Neural progenitor cell (in vitro differentiated cells): ENCODE measurements at regions not wholly inside any gene's neighbourhood (a gene's known extent, or its start where the extent isn't known, plus 50 kb on each side); places are given as distances from the start of the nearest gene placed in this dataset.

Experiments used
- DNase-seq: peaks from one replicate; pipeline ENCODE4 v3.0.0-alpha.2; 2016; ENCODE audit warnings: low spot score
- H2AFZ ChIP-seq: fragments of 200-600 bp; sonication (generic); replicated peaks from 2 replicates; pipeline ENCODE4 v1.6.1; 2016; ENCODE audit warnings: antibody characterized with exemption
- H3F3A ChIP-seq: fragments of 200-600 bp; sonication (generic); 2 replicates; pipeline ENCODE4 v1.6.1; 2016; ENCODE audit warnings: antibody characterized with exemption, low read depth
- H3K27ac ChIP-seq: fragments of 200-600 bp; sonication (generic); 2 replicates; pipeline ENCODE4 v1.5.1; 2016; ENCODE audit warnings: mild to moderate bottlenecking
- H3K27me3 ChIP-seq: fragments of 200-600 bp; sonication (generic); 2 replicates; pipeline ENCODE4 v1.6.1; 2016; ENCODE audit warnings: mild to moderate bottlenecking, moderate library complexity
- H3K36me3 ChIP-seq: fragments of 200-600 bp; sonication (generic); 2 replicates; pipeline ENCODE4 v1.5.1; 2016
- H3K4me1 ChIP-seq: fragments of 200-600 bp; sonication (generic); 2 replicates; pipeline ENCODE4 v1.6.1; 2016; ENCODE audit warnings: mixed run types
- H3K4me2 ChIP-seq: fragments of 200-600 bp; sonication (generic); 2 replicates; pipeline ENCODE4 v1.6.1; 2016
- H3K4me3 ChIP-seq: fragments of 200-600 bp; sonication (generic); 2 replicates; pipeline ENCODE4 v1.5.1; 2016
- H3K79me2 ChIP-seq: fragments of 200-600 bp; sonication (generic); 2 replicates; pipeline ENCODE4 v1.6.1; 2016; ENCODE audit warnings: low read depth
- H3K9ac ChIP-seq: fragments of 200-600 bp; sonication (generic); 2 replicates; pipeline ENCODE4 v1.6.1; 2016
- H3K9me3 ChIP-seq: fragments of 200-600 bp; sonication (generic); 2 replicates; pipeline ENCODE4 v1.5.1; 2016; ENCODE audit warnings: low read depth
- H4K20me1 ChIP-seq: fragments of 200-600 bp; sonication (generic); 2 replicates; pipeline ENCODE4 v1.6.1; 2016; ENCODE audit warnings: low read depth
- H3K27ac Mint-ChIP-seq: 3 replicates; pipeline ENCODE4 v1.8.0; 2021; ENCODE audit warnings: mixed read lengths
- H3K27me3 Mint-ChIP-seq: 2 replicates; pipeline ENCODE4 v1.8.0; 2022; ENCODE audit warnings: low read depth, mild to moderate bottlenecking, inconsistent platforms, moderate library complexity, mixed read lengths; ENCODE audit not compliant: insufficient read depth
- H3K36me3 Mint-ChIP-seq: 3 replicates; pipeline ENCODE4 v1.8.0; 2021; ENCODE audit warnings: mixed read lengths
- H3K4me1 Mint-ChIP-seq: 3 replicates; pipeline ENCODE4 v1.8.0; 2021; ENCODE audit warnings: mixed read lengths
- H3K4me3 Mint-ChIP-seq: 3 replicates; pipeline ENCODE4 v1.8.0; 2021; ENCODE audit warnings: mild to moderate bottlenecking, moderate library complexity, mixed read lengths
- H3K9me3 Mint-ChIP-seq: 3 replicates; pipeline ENCODE4 v1.8.0; 2020; ENCODE audit warnings: mixed read lengths
- EZH2 ChIP-seq: fragments of 200-600 bp; sonication (generic); IDR thresholded peaks from 2 replicates; pipeline ENCODE4 v1.6.1; 2017; ENCODE audit warnings: antibody characterized with exemption, mild to moderate bottlenecking, moderate library complexity
- EZH2phosphoT487 ChIP-seq: fragments of 200-600 bp; sonication (generic); IDR thresholded peaks from 2 replicates; pipeline ENCODE4 v1.6.1; 2017; ENCODE audit warnings: antibody characterized with exemption
- TF ChIP-seq, protein P1 (sequence below): fragments of 200-600 bp; sonication (generic); IDR thresholded peaks from 2 replicates; pipeline ENCODE4 v1.5.1; 2017; ENCODE audit warnings: antibody characterized with exemption, mild to moderate bottlenecking

DNA sequence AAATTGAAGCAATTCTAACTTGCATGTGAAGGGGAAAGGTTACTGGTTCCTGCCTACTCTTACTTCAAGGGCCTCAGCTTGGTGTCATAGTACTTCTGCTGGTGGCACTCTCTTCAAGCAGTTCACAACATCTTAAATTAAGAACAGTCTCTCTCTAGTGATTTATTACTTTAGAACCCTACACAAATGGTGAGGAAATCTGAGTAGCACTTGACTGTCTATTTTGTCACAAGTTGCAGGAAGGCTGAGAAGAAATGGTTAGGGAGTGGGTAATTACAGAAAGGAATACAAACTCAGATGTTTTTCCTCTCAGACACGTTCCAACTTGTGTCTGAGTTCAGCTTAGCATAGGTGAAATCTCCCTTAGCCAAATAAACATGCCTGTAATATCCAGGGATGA lies 242.3 kb upstream of the GRIA3 start:
- Histone ChIP-seq H3K9ac (no peak overlapping the region), H3K36me3 (no peaks in the 10 kb centered on the region), H3K27ac (no peak overlapping the region), H2AFZ (no peak overlapping the region), H3K4me3 (no peak overlapping the region), H3K4me1 (no peaks in the 10 kb centered on the region), H4K20me1 (no peaks in the 10 kb centered on the region), H3K27me3 (no peaks in the 10 kb centered on the region), H3K9me3 (no peaks in the 10 kb centered on the region), H3F3A (no peaks in the 10 kb centered on the region), H3K4me2 (no peak overlapping the region), H3K79me2 (no peaks in the 10 kb centered on the region)
- H3K36me3 Mint-ChIP-seq: no peaks in the 10 kb centered on the region
- no peak overlapping the region for H3K27ac Mint-ChIP-seq
- H3K4me1 Mint-ChIP-seq: no peaks in the 10 kb centered on the region
- H3K4me3 Mint-ChIP-seq: no peak overlapping the region
- H3K27me3 Mint-ChIP-seq: no peaks in the 10 kb centered on the region
- no peak for TF ChIP-seq EZH2phosphoT487
- no peak for TF ChIP-seq EZH2
- TF ChIP-seq, protein P1, sequence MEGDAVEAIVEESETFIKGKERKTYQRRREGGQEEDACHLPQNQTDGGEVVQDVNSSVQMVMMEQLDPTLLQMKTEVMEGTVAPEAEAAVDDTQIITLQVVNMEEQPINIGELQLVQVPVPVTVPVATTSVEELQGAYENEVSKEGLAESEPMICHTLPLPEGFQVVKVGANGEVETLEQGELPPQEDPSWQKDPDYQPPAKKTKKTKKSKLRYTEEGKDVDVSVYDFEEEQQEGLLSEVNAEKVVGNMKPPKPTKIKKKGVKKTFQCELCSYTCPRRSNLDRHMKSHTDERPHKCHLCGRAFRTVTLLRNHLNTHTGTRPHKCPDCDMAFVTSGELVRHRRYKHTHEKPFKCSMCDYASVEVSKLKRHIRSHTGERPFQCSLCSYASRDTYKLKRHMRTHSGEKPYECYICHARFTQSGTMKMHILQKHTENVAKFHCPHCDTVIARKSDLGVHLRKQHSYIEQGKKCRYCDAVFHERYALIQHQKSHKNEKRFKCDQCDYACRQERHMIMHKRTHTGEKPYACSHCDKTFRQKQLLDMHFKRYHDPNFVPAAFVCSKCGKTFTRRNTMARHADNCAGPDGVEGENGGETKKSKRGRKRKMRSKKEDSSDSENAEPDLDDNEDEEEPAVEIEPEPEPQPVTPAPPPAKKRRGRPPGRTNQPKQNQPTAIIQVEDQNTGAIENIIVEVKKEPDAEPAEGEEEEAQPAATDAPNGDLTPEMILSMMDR: no peak
- no peaks in the 10 kb centered on the region for H3K9me3 Mint-ChIP-seq
- DNase-seq: no peak

DNA sequence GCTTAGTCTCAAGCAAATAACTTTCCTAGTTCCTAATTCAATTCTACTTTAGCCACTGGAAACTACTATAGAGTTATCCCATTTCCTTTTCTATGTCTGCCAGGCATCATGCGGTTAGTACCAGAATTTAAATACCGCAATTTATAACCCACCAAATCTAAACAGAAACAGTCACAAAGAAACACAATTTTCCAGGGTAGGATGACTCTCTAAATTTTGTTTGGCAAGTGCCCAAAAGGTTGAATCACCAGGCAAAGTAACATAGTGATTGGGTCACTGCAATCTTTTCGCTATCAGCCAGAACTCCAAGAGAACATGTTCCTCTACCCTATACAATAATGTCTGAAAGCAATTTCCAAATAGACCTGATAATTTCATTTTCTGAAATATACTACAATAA lies 240.2 kb upstream of the GRIA3 start:
- no peak overlapping the region for H3K4me2 ChIP-seq
- TF ChIP-seq, protein P1: no peak
- TF ChIP-seq EZH2: no peak
- no peak for TF ChIP-seq EZH2phosphoT487

DNA sequence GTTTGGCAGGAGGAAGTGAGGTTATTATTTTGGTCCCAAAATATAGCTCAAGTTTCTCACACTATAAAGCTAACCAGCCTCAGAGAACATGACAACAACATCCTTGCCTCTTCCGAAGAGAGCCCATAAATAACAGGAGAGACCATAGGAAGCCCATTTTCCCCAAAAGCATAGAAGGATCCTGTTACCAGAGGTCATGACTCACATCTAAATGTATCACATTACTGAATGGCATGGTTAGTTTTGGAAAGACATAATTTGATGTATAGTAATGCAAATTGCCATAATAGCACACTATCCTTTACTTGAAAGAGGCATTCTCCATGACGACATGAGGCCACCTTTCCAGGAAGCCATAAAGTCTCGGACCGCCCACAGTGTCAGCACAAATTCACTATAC lies 238.8 kb upstream of the GRIA3 start:
- Mint-ChIP-seq H3K9me3 (no peaks in the 10 kb centered on the region), H3K36me3 (no peaks in the 10 kb centered on the region), H3K27ac (no peak overlapping the region), H3K4me1 (no peaks in the 10 kb centered on the region), H3K27me3 (no peaks in the 10 kb centered on the region), H3K4me3 (no peak overlapping the region)
- no peak overlapping the region for H2AFZ ChIP-seq
- H3K27me3 ChIP-seq: no peaks in the 10 kb centered on the region
- no peaks in the 10 kb centered on the region for H3K4me1 ChIP-seq
- no peak overlapping the region for H3K4me3 ChIP-seq
- H3K9me3 ChIP-seq: no peaks in the 10 kb centered on the region
- H3K36me3 ChIP-seq: no peaks in the 10 kb centered on the region
- no peaks in the 10 kb centered on the region for H3K79me2 ChIP-seq
- no peak overlapping the region for H3K4me2 ChIP-seq
- TF ChIP-seq, protein P1: no peak
- TF ChIP-seq EZH2: no peak
- TF ChIP-seq EZH2phosphoT487: no peak
- H3K9ac ChIP-seq: no peak overlapping the region
- no peak for DNase-seq
- H4K20me1 ChIP-seq: no peaks in the 10 kb centered on the region
- H3K27ac ChIP-seq: no peak overlapping the region
- no peaks in the 10 kb centered on the region for H3F3A ChIP-seq

More for the DNA sequence above, 240.2 kb upstream of the GRIA3 start:
- H3K79me2 ChIP-seq: no peaks in the 10 kb centered on the region
- no peaks in the 10 kb centered on the region for H3K36me3 ChIP-seq
- no peak overlapping the region for H3K4me3 ChIP-seq
- H3K9me3 ChIP-seq: no peaks in the 10 kb centered on the region
- Mint-ChIP-seq H3K27ac (no peak overlapping the region), H3K4me3 (no peak overlapping the region), H3K9me3 (no peaks in the 10 kb centered on the region), H3K27me3 (no peaks in the 10 kb centered on the region), H3K4me1 (no peaks in the 10 kb centered on the region), H3K36me3 (no peaks in the 10 kb centered on the region)
- DNase-seq: no peak
- H3K27me3 ChIP-seq: no peaks in the 10 kb centered on the region
- H2AFZ ChIP-seq: no peak overlapping the region
- H3F3A ChIP-seq: no peaks in the 10 kb centered on the region
- no peak overlapping the region for H3K9ac ChIP-seq
- H4K20me1 ChIP-seq: no peaks in the 10 kb centered on the region
- H3K27ac ChIP-seq: no peak overlapping the region
- H3K4me1 ChIP-seq: no peaks in the 10 kb centered on the region

DNA sequence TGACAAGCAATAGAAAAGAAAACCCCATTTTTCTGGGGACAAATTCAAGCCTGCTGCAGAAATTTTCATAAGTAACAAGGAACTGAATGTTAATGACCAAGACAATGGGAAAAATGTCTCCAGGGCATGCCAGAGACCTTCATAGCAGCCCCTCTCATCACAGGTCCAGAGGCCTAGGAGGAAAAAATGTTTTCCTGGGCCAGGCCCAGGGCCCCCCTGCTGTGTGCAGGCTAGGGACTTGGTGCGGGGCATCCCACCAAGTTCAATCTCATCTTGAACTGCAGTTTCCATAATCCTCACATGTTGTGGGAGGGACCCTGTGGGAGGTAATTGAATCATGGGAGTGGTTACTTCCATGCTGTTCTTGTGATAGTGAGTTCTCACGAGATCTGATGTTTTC lies 211.5 kb upstream of the GRIA3 start:
- Histone ChIP-seq H3K27ac (no peak overlapping the region), H3K27me3 (no peaks in the 10 kb centered on the region), H2AFZ (no peak overlapping the region), H3K36me3 (no peaks in the 10 kb centered on the region), H3K9ac (no peak overlapping the region), H3F3A (no peaks in the 10 kb centered on the region), H3K79me2 (no peaks in the 10 kb centered on the region), H3K4me1 (no peaks in the 10 kb centered on the region), H4K20me1 (no peaks in the 10 kb centered on the region), H3K4me2 (no peak overlapping the region), H3K9me3 (no peaks in the 10 kb centered on the region), H3K4me3 (no peak overlapping the region)
- TF ChIP-seq, protein P1: no peak
- no peak for TF ChIP-seq EZH2phosphoT487
- TF ChIP-seq EZH2: no peak
- Mint-ChIP-seq H3K27ac (no peak overlapping the region), H3K4me1 (no peaks in the 10 kb centered on the region), H3K9me3 (peaks cover 9% of the 10 kb centered on the region), H3K36me3 (no peaks in the 10 kb centered on the region), H3K27me3 (no peaks in the 10 kb centered on the region), H3K4me3 (no peak overlapping the region)
- DNase-seq: no peak
